SU-DHL-6 (cell line): ENCODE measurements at regions not wholly inside any gene's neighbourhood (a gene's known extent, or its start where the extent isn't known, plus 50 kb on each side); places are given as distances from the start of the nearest gene placed in this dataset.

Experiments used
- H2AFZ ChIP-seq: fragments of 200-600 bp; sonication (generic); 2 replicates; pipeline ENCODE4 v1.6.1; 2014; ENCODE audit warnings: low read depth, mild to moderate bottlenecking, moderate library complexity, mixed read lengths, antibody characterized with exemption, low read length; ENCODE audit not compliant: severe bottlenecking
- H3F3A ChIP-seq: fragments of 200-600 bp; shearing (Covaris generic); 2 replicates; pipeline ENCODE4 v1.6.0; 2016; ENCODE audit warnings: antibody characterized with exemption, mild to moderate bottlenecking; ENCODE audit not compliant: insufficient read depth
- H3K27ac ChIP-seq: fragments of 200-600 bp; sonication (generic); 2 replicates; pipeline ENCODE4 v1.5.1; 2016; ENCODE audit warnings: low read depth, mild to moderate bottlenecking, low read length, moderate library complexity, mixed read lengths
- H3K27me3 ChIP-seq: fragments of 200-600 bp; sonication (generic), shearing (Covaris generic); 2 replicates; pipeline ENCODE4 v1.6.0; 2014; ENCODE audit warnings: mild to moderate bottlenecking, low read length
- H3K36me3 ChIP-seq: fragments of 200-600 bp; sonication (generic); 2 replicates; pipeline ENCODE4 v1.6.1; 2014; ENCODE audit warnings: mild to moderate bottlenecking, low read length, mixed read lengths
- H3K4me2 ChIP-seq: fragments of 300-600, 200-600 bp; shearing (Covaris generic), sonication (generic); 2 replicates; pipeline ENCODE4 v1.6.0; 2014; ENCODE audit warnings: low read length, low read depth, mild to moderate bottlenecking; ENCODE audit not compliant: poor library complexity, severe bottlenecking
- H3K4me3 ChIP-seq: fragments of 200-600 bp; sonication (generic); 2 replicates; pipeline ENCODE4 v1.5.1; 2014; ENCODE audit warnings: antibody characterized with exemption, low read length, mild to moderate bottlenecking, mixed read lengths; ENCODE audit not compliant: insufficient read depth, poor library complexity, severe bottlenecking
- H3K79me2 ChIP-seq: fragments of 200-600 bp; sonication (generic); 2 replicates; pipeline ENCODE4 v1.6.1; 2014; ENCODE audit warnings: mild to moderate bottlenecking, low read length, moderate library complexity; ENCODE audit not compliant: insufficient read depth
- H3K9ac ChIP-seq: fragments of 200-600 bp; sonication (generic); 2 replicates; pipeline ENCODE4 v1.7.0; 2014; ENCODE audit warnings: mild to moderate bottlenecking, low read length
- H3K9me2 ChIP-seq: fragments of 200-600 bp; sonication (generic); replicated peaks from 2 replicates; pipeline ENCODE4 v1.6.1; 2014; ENCODE audit warnings: low read length; ENCODE audit not compliant: insufficient read depth
- H3K9me3 ChIP-seq: fragments of 200-600 bp; sonication (generic); 2 replicates; pipeline ENCODE4 v1.6.1; 2014; ENCODE audit warnings: low read length, mixed read lengths; ENCODE audit not compliant: insufficient read depth
- H4K20me1 ChIP-seq: fragments of 200-600 bp; sonication (generic); 2 replicates; pipeline ENCODE4 v1.6.1; 2014; ENCODE audit warnings: low read depth, mild to moderate bottlenecking, antibody characterized with exemption, low read length, moderate library complexity, mixed read lengths
- CTCF ChIP-seq: fragments of 200-600 bp; sonication (generic); IDR thresholded peaks from one replicate; pipeline ENCODE4 v1.5.1; 2017; ENCODE audit warnings: antibody characterized with exemption, mild to moderate bottlenecking, low read length, moderate library complexity; ENCODE audit not compliant: insufficient read depth, poor library complexity, severe bottlenecking
- EZH2phosphoT487 ChIP-seq: fragments of 200-600 bp; sonication (generic), shearing (Covaris generic); conservative IDR thresholded peaks from 2 replicates; pipeline ENCODE4 v1.6.1; 2018; ENCODE audit warnings: mild to moderate bottlenecking, antibody characterized with exemption, low read length, moderate library complexity, mixed read lengths

- H3K27me3 ChIP-seq: no peaks in the 10 kb centered on the region
- no peak for TF ChIP-seq EZH2phosphoT487
- TF ChIP-seq CTCF: no peak
- no peaks in the 10 kb centered on the region for H3K9me2 ChIP-seq
- no peaks in the 10 kb centered on the region for H3K79me2 ChIP-seq
- no peak overlapping the region for H3K27ac ChIP-seq
- H3F3A ChIP-seq: no peaks in the 10 kb centered on the region
- H4K20me1 ChIP-seq: no peaks in the 10 kb centered on the region
- H3K36me3 ChIP-seq: no peaks in the 10 kb centered on the region
- no peak overlapping the region for H2AFZ ChIP-seq
- no peak overlapping the region for H3K4me3 ChIP-seq
- no peak overlapping the region for H3K4me2 ChIP-seq
- H3K9me3 ChIP-seq: no peaks in the 10 kb centered on the region
- no peak overlapping the region for H3K9ac ChIP-seq
These were observed 276.0 kb downstream of the FOXG1 start for GRCh38 chr14:29042551-29042950.

GRCh38 chr14:29043737-29044136 is 277.1 kb downstream of the FOXG1 start:
- Histone ChIP-seq H3F3A (no peaks in the 10 kb centered on the region), H3K9me2 (no peaks in the 10 kb centered on the region), H2AFZ (no peak overlapping the region), H3K4me2 (no peak overlapping the region), H3K9ac (no peak overlapping the region), H3K4me3 (no peak overlapping the region), H4K20me1 (no peaks in the 10 kb centered on the region), H3K27ac (no peak overlapping the region), H3K36me3 (no peaks in the 10 kb centered on the region), H3K27me3 (no peaks in the 10 kb centered on the region), H3K9me3 (no peaks in the 10 kb centered on the region), H3K79me2 (no peaks in the 10 kb centered on the region)
- TF ChIP-seq EZH2phosphoT487 (no peak), CTCF (no peak)

- no peak overlapping the region for H3K4me3 ChIP-seq
- no peak overlapping the region for H3K9ac ChIP-seq
- no peak overlapping the region for H3K27ac ChIP-seq
- H2AFZ ChIP-seq: peak overlapping the region; percentile 16
- no peaks in the 10 kb centered on the region for H3K27me3 ChIP-seq
- H3K9me3 ChIP-seq: no peaks in the 10 kb centered on the region
- no peaks in the 10 kb centered on the region for H3K9me2 ChIP-seq
- no peaks in the 10 kb centered on the region for H3K79me2 ChIP-seq
- TF ChIP-seq EZH2phosphoT487: no peak
- TF ChIP-seq CTCF: no peak
- H3K4me2 ChIP-seq: no peak overlapping the region
- H3F3A ChIP-seq: no peaks in the 10 kb centered on the region
- no peaks in the 10 kb centered on the region for H3K36me3 ChIP-seq
- H4K20me1 ChIP-seq: no peaks in the 10 kb centered on the region
These were observed 278.6 kb downstream of the FOXG1 start for GRCh38 chr14:29045237-29045636.
